Upper lobe of right lung (tissue), 1 donor: ENCODE measurements at regions not wholly inside any gene's neighbourhood (a gene's known extent, or its start where the extent isn't known, plus 50 kb on each side); places are given as distances from the start of the nearest gene placed in this dataset.

ENCODE experiments used
- ATAC-seq: fragments of 200-7000 bp; cut with Tn5 transposase; one replicate; pipeline ENCODE4 v1.9.1; 2020; ENCODE audit warnings: mild to moderate bottlenecking, moderate library complexity
- DNase-seq: peaks from one replicate; pipeline ENCODE4 v3.0.0-alpha.2; 2020
- H3K27ac ChIP-seq: fragments of 200-600 bp; one replicate; pipeline ENCODE4 v1.8.0; 2022
- H3K27me3 ChIP-seq: fragments of 200-600 bp; one replicate; pipeline ENCODE4 v1.8.0; 2022; ENCODE audit warnings: mild to moderate bottlenecking
- H3K36me3 ChIP-seq: fragments of 200-600 bp; one replicate; pipeline ENCODE4 v1.8.0; 2022
- H3K4me1 ChIP-seq: fragments of 200-600 bp; one replicate; pipeline ENCODE4 v1.8.0; 2022
- H3K4me3 ChIP-seq: fragments of 200-600 bp; one replicate; pipeline ENCODE4 v1.8.0; 2022; ENCODE audit warnings: mild to moderate bottlenecking
- H3K9me3 ChIP-seq: fragments of 200-600 bp; one replicate; pipeline ENCODE4 v1.8.0; 2022
- intact Hi-C: fragments of 100-400 bp; cut with DNase I; formaldehyde crosslinking; loops from one replicate; pipeline ENCODE4 v1.11.0; 2022
- TF ChIP-seq, protein P1 (sequence below): fragments of 200-600 bp; IDR thresholded peaks from one replicate; pipeline ENCODE4 v1.8.0; 2022; ENCODE audit warnings: antibody characterized with exemption
- donor health status: DM: no; HTN: yes; CAD: no; lungs with severe emphysema.

- no peak for DNase-seq
- H3K9me3 ChIP-seq: no peaks in the 10 kb centered on the region
- intact Hi-C loops: no loop called here
These were observed 117.6 kb upstream of the TBL1XR1 start for GRCh38 chr3:177314897-177315296.

DNA sequence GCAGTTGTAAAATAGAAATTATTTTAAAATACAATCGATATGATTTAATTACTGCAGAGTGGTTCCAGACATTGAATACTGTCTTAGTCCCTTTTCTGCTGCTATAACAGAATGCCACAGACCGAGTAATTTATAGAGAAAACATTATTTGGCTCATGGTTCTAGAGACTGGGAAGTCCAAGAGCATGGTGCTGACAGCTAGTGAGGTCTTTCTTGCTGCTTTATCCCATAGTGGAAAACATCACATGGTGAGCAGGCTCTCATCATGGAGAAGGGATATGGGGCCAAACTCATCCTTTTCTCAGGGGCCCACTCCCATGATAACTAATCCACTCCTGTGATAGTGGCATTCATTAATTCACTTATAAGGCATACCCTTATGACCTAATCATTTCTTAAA, 120.0 kb upstream of the TBL1XR1 start:
- no peaks in the 10 kb centered on the region for H3K9me3 ChIP-seq
- DNase-seq (no peak), ATAC-seq (no peak)
- TF ChIP-seq, protein P1, sequence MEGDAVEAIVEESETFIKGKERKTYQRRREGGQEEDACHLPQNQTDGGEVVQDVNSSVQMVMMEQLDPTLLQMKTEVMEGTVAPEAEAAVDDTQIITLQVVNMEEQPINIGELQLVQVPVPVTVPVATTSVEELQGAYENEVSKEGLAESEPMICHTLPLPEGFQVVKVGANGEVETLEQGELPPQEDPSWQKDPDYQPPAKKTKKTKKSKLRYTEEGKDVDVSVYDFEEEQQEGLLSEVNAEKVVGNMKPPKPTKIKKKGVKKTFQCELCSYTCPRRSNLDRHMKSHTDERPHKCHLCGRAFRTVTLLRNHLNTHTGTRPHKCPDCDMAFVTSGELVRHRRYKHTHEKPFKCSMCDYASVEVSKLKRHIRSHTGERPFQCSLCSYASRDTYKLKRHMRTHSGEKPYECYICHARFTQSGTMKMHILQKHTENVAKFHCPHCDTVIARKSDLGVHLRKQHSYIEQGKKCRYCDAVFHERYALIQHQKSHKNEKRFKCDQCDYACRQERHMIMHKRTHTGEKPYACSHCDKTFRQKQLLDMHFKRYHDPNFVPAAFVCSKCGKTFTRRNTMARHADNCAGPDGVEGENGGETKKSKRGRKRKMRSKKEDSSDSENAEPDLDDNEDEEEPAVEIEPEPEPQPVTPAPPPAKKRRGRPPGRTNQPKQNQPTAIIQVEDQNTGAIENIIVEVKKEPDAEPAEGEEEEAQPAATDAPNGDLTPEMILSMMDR: no peak
- H3K36me3 ChIP-seq: no peaks in the 10 kb centered on the region
- no peak overlapping the region for H3K4me3 ChIP-seq
- H3K27me3 ChIP-seq: no peaks in the 10 kb centered on the region
- intact Hi-C loops: no loop called here
- no peak overlapping the region for H3K27ac ChIP-seq
- H3K4me1 ChIP-seq: no peaks in the 10 kb centered on the region

More at GRCh38 chr3:177314897-177315296, 117.6 kb upstream of the TBL1XR1 start:
- TF ChIP-seq, protein P1: no peak
- Histone ChIP-seq H3K4me1 (no peaks in the 10 kb centered on the region), H3K27ac (no peak overlapping the region), H3K36me3 (no peaks in the 10 kb centered on the region), H3K4me3 (no peak overlapping the region), H3K27me3 (no peaks in the 10 kb centered on the region)
- no peak for ATAC-seq

DNA sequence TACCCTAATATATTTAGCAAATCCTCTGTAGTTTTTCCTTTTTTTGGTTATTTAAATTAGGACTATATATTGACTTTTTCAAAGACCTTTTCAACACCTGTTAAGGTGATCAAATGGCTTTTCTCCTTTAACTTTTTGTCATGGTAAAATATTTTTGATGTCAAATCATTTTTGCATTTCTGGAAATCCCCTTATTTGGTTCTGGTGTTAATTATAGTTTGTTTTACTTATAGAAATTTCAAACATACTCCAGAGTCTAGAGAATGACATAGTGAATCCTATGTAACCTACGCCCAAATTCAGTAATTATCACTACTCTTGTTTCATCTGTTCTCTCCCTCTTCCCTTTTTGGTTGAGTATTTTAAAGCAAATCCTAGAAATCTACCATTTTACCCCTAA, 121.3 kb upstream of the TBL1XR1 start:
- Histone ChIP-seq H3K4me3 (no peak overlapping the region), H3K27me3 (no peaks in the 10 kb centered on the region), H3K4me1 (no peaks in the 10 kb centered on the region), H3K27ac (no peak overlapping the region), H3K9me3 (no peaks in the 10 kb centered on the region), H3K36me3 (no peaks in the 10 kb centered on the region)
- intact Hi-C loops: no loop called here
- TF ChIP-seq, protein P1: no peak
- DNase-seq (no peak), ATAC-seq (no peak)

GRCh38 chr3:177320765-177321247, 123.5 kb upstream of the TBL1XR1 start:
- Histone ChIP-seq H3K9me3 (no peaks in the 10 kb centered on the region), H3K27ac (no peak overlapping the region), H3K27me3 (no peaks in the 10 kb centered on the region), H3K4me3 (no peak overlapping the region), H3K4me1 (no peaks in the 10 kb centered on the region), H3K36me3 (no peaks in the 10 kb centered on the region)
- intact Hi-C loops: no loop called here
- DNase-seq (no peak), ATAC-seq (no peak)
- TF ChIP-seq, protein P1: no peak

DNA sequence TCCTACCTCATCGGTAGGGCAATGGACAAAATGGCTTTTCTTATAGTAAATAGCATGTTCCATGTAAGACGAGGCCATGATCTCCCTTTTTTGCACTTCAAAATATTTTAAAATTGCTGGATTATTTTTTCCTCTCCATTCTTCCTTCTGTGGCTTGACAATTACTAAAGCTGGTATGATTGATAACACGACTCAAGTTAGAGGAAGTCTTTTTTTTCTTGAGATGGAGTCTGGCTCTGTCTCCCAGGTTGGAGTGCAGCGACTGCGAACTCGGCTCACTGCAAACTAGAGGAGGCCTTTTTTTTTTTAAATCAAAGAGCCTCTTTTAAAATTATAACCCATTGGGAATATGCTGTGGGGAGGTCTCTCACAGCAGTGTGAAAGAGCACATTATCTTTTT, 124.5 kb upstream of the TBL1XR1 start:
- TF ChIP-seq, protein P1: no peak
- intact Hi-C loops: no loop called here
- DNase-seq: no peak
- H3K27me3 ChIP-seq: no peaks in the 10 kb centered on the region
- ATAC-seq: no peak
- no peak overlapping the region for H3K4me3 ChIP-seq
- H3K27ac ChIP-seq: no peak overlapping the region
- no peaks in the 10 kb centered on the region for H3K9me3 ChIP-seq
- no peaks in the 10 kb centered on the region for H3K4me1 ChIP-seq
- no peaks in the 10 kb centered on the region for H3K36me3 ChIP-seq

DNA sequence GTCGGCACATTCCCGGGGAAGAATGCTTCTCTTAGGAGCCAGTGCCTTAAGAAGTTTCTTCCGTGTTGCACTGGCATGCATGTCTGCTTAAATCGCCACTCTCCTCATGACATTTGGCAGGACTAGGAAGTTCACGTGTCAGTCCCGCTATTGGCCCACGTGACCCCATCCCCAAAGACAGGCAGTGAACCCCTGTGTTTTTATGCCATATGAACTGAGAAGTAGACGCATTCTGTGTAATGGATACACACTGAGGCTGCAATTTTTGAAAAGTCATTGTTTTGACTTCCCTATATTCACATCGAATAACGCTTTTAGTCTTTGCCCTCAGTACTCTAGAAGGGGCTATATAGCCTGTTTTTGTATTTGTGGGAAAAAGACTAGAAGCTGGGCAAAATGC, 125.6 kb upstream of the TBL1XR1 start:
- TF ChIP-seq, protein P1: no peak

More for the DNA sequence above, 125.6 kb upstream of the TBL1XR1 start:
- ATAC-seq (peak; percentile 40), DNase-seq (no peak)
- Histone ChIP-seq H3K4me3 (no peak overlapping the region), H3K27me3 (no peaks in the 10 kb centered on the region), H3K27ac (no peak overlapping the region), H3K9me3 (no peaks in the 10 kb centered on the region), H3K4me1 (no peaks in the 10 kb centered on the region), H3K36me3 (no peaks in the 10 kb centered on the region)
- intact Hi-C loops: no loop called here
